ENCODE measurements at regions not wholly inside any gene's neighbourhood (a gene's known extent, or its start where the extent isn't known, plus 50 kb on each side); places are given as distances from the start of the nearest gene placed in this dataset.

- Histone ChIP-seq H3K4me2 (no peak overlapping the region), H2AFZ (no peak overlapping the region), H3K79me2 (no peaks in the 10 kb centered on the region), H3K4me1 (ENCODE audit: insufficient read depth) (no peaks in the 10 kb centered on the region), H4K20me1 (ENCODE audit: insufficient read depth, poor library complexity, severe bottlenecking) (no peaks in the 10 kb centered on the region), H3K9me2 (replicated peaks; ENCODE audit: insufficient read depth) (no peaks in the 10 kb centered on the region), H3K36me3 (replicated peaks; ENCODE audit: insufficient read depth, low read depth) (no peaks in the 10 kb centered on the region), H3K27me3 (no peaks in the 10 kb centered on the region), H3K9me3 (ENCODE audit: low read depth) (no peaks in the 10 kb centered on the region), H3K27ac (no peak overlapping the region), H3K4me3 (no peak overlapping the region)
- no peak for DNase-seq (ENCODE audit: low spot score)
- 75% methylated on average over 15 of the region's 16 CpGs for WGBS (ENCODE audit: low lambda C conversion rate, missing lambda C conversion rate)
- TF ChIP-seq EZH2phosphoT487 (IDR thresholded peaks at IDR 0.05; ENCODE audit: low read depth, severe bottlenecking, unreplicated experiment) (no peak), EZH2 (IDR thresholded peaks at IDR 0.05; ENCODE audit: borderline replicate concordance) (no peak), CTCF (IDR thresholded peaks at IDR 0.05; ENCODE audit: poor library complexity) (no peak)
Measured at GRCh38 chr2:2574401-2575180, 243.5 kb upstream of the MYT1L start.

GRCh38 chr2:2573658-2574293 lies 242.7 kb upstream of the MYT1L start:
- Histone ChIP-seq H3K27ac (no peak overlapping the region), H3K79me2 (no peaks in the 10 kb centered on the region), H3K4me1 (ENCODE audit: insufficient read depth) (no peaks in the 10 kb centered on the region), H2AFZ (no peak overlapping the region), H3K9me2 (replicated peaks; ENCODE audit: insufficient read depth) (no peaks in the 10 kb centered on the region), H3K4me2 (no peak overlapping the region), H3K4me3 (no peak overlapping the region), H3K36me3 (replicated peaks; ENCODE audit: insufficient read depth, low read depth) (no peaks in the 10 kb centered on the region), H3K9me3 (ENCODE audit: low read depth) (no peaks in the 10 kb centered on the region), H3K27me3 (no peaks in the 10 kb centered on the region), H4K20me1 (ENCODE audit: insufficient read depth, poor library complexity, severe bottlenecking) (no peaks in the 10 kb centered on the region)
- TF ChIP-seq CTCF (IDR thresholded peaks at IDR 0.05; ENCODE audit: poor library complexity) (no peak), EZH2phosphoT487 (IDR thresholded peaks at IDR 0.05; ENCODE audit: low read depth, severe bottlenecking, unreplicated experiment) (no peak)
- no peak for DNase-seq (ENCODE audit: low spot score)
- 96% methylated on average over 15 of the region's 15 CpGs for WGBS (ENCODE audit: low lambda C conversion rate, missing lambda C conversion rate)

GRCh38 chr2:2573205-2573604 lies 242.1 kb upstream of the MYT1L start:
- Histone ChIP-seq H2AFZ (no peak overlapping the region), H3K27me3 (no peaks in the 10 kb centered on the region), H3K4me2 (no peak overlapping the region), H3K9me2 (replicated peaks; ENCODE audit: insufficient read depth) (no peaks in the 10 kb centered on the region), H3K79me2 (no peaks in the 10 kb centered on the region), H4K20me1 (ENCODE audit: insufficient read depth, poor library complexity, severe bottlenecking) (no peaks in the 10 kb centered on the region), H3K9me3 (ENCODE audit: low read depth) (no peaks in the 10 kb centered on the region), H3K4me1 (ENCODE audit: insufficient read depth) (no peaks in the 10 kb centered on the region), H3K4me3 (no peak overlapping the region), H3K36me3 (replicated peaks; ENCODE audit: insufficient read depth, low read depth) (no peaks in the 10 kb centered on the region), H3K27ac (no peak overlapping the region)
- no peak for TF ChIP-seq EZH2 (IDR thresholded peaks at IDR 0.05; ENCODE audit: borderline replicate concordance)
- TF ChIP-seq EZH2phosphoT487 (IDR thresholded peaks at IDR 0.05; ENCODE audit: low read depth, severe bottlenecking, unreplicated experiment), result no peak
- no peak for TF ChIP-seq CTCF (IDR thresholded peaks at IDR 0.05; ENCODE audit: poor library complexity)
- DNase-seq (ENCODE audit: low spot score), result no peak
- 98% methylated on average over 4 of the region's 4 CpGs for WGBS (ENCODE audit: low lambda C conversion rate, missing lambda C conversion rate)
